ENCODE measurements at regions not wholly inside any gene's neighbourhood (a gene's known extent, or its start where the extent isn't known, plus 50 kb on each side); places are given as distances from the start of the nearest gene placed in this dataset.

DNA sequence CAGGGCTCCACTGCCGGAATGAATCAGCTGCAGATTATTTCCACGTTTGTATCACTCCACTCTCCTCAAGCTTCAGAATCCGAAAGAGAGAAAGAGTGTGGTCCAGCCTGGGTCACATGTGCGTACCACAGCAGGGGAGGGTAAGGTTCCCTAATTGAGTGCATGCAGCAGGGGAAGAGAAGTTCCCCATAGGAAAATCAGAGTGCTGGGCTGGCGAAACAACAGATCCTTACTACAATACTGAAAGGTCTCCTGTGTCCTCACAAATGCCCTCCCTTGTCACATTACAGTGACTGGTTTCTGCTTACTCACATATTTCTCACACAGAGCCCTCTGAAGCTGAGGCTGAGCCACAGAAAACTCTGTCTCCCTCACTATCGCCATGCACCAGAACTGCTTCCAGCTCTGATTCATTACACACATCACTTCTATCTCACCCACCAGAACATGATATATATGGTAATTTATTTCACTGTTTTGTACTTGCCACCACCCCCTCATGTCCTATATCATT is 532.2 kb upstream of the TUSC1 start:
- TF ChIP-seq POLR2A (IDR thresholded peaks at IDR 0.05), result no peak
- TF ChIP-seq CTCF (IDR thresholded peaks at IDR 0.05), result no peak
- Histone ChIP-seq H3K27ac (no peak overlapping the region), H3K4me1 (no peaks in the 10 kb centered on the region), H3K9me3 (no peaks in the 10 kb centered on the region), H3K27me3 (no peaks in the 10 kb centered on the region), H3K36me3 (no peaks in the 10 kb centered on the region), H3K4me3 (no peak overlapping the region)
- intact Hi-C loops (cut with DNase I; ENCODE audit: low total_unique reads), result no loop called here
- no peak for DNase-seq

GRCh38 chr9:26205261-26205660 is 527.0 kb upstream of the TUSC1 start:
- no peak overlapping the region for H3K4me3 ChIP-seq
- intact Hi-C loops (cut with DNase I; ENCODE audit: low total_unique reads), result no loop called here
- no peaks in the 10 kb centered on the region for H3K9me3 ChIP-seq
- no peak overlapping the region for H3K27ac ChIP-seq
- no peaks in the 10 kb centered on the region for H3K4me1 ChIP-seq
- no peak for TF ChIP-seq CTCF (IDR thresholded peaks at IDR 0.05)
- TF ChIP-seq POLR2A (IDR thresholded peaks at IDR 0.05), result no peak
- DNase-seq, result no peak
- no peaks in the 10 kb centered on the region for H3K27me3 ChIP-seq
- no peaks in the 10 kb centered on the region for H3K36me3 ChIP-seq

DNA sequence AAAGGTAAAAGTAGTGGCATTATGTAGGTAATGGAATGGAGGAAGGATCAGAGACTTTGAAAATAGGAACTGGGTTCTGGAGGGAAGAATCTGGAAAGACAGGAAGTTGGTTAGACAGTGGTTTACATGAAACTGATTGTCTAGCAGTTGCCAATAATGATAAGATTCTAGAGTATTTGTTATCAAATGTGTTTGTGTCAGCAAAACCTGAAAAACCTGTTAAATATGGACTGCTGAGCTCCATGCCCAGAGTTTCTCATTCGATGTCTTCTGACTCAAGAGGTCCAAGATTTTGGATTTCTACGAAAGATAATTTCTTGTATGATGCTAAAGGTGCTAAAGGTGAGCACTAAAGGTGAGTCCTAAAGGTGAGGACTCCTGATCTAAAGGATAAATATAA is 515.0 kb upstream of the TUSC1 start:
- DNase-seq, result no peak
- intact Hi-C loops (cut with DNase I; ENCODE audit: low total_unique reads), result no loop called here
- no peak for TF ChIP-seq POLR2A (IDR thresholded peaks at IDR 0.05)
- TF ChIP-seq CTCF (IDR thresholded peaks at IDR 0.05), result no peak
- Histone ChIP-seq H3K27me3 (no peaks in the 10 kb centered on the region), H3K36me3 (no peaks in the 10 kb centered on the region), H3K4me3 (no peak overlapping the region), H3K4me1 (no peaks in the 10 kb centered on the region), H3K27ac (no peak overlapping the region), H3K9me3 (no peaks in the 10 kb centered on the region)

GRCh38 chr9:26191711-26192110 is 513.5 kb upstream of the TUSC1 start:
- no peak for TF ChIP-seq CTCF (IDR thresholded peaks at IDR 0.05)
- no peak for TF ChIP-seq POLR2A (IDR thresholded peaks at IDR 0.05)
- Histone ChIP-seq H3K9me3 (no peaks in the 10 kb centered on the region), H3K4me3 (no peak overlapping the region), H3K36me3 (no peaks in the 10 kb centered on the region), H3K27me3 (no peaks in the 10 kb centered on the region), H3K27ac (no peak overlapping the region), H3K4me1 (no peaks in the 10 kb centered on the region)
- intact Hi-C loops (cut with DNase I; ENCODE audit: low total_unique reads), result no loop called here
- DNase-seq, result no peak

- no peak overlapping the region for H3K4me3 ChIP-seq
- no peaks in the 10 kb centered on the region for H3K27me3 ChIP-seq
- no peak for TF ChIP-seq CTCF (IDR thresholded peaks at IDR 0.05)
- TF ChIP-seq POLR2A (IDR thresholded peaks at IDR 0.05), result no peak
- H3K27ac ChIP-seq, result no peak overlapping the region
- H3K4me1 ChIP-seq, result no peaks in the 10 kb centered on the region
- no peak for DNase-seq
- intact Hi-C loops (cut with DNase I; ENCODE audit: low total_unique reads), result no loop called here
- no peaks in the 10 kb centered on the region for H3K36me3 ChIP-seq
- H3K9me3 ChIP-seq, result no peaks in the 10 kb centered on the region
These were observed 503.6 kb upstream of the TUSC1 start for GRCh38 chr9:26181836-26182235.
